GM19452 (cell line): ENCODE measurements at regions not wholly inside any gene's neighbourhood (a gene's known extent, or its start where the extent isn't known, plus 50 kb on each side); places are given as distances from the start of the nearest gene placed in this dataset.

ENCODE experiments used
- ATAC-seq: cut with Tn5 transposase; IDR thresholded peaks from one replicate; pipeline ENCODE4 v1.9.1; 2021; ENCODE audit not compliant: unreplicated experiment

DNA sequence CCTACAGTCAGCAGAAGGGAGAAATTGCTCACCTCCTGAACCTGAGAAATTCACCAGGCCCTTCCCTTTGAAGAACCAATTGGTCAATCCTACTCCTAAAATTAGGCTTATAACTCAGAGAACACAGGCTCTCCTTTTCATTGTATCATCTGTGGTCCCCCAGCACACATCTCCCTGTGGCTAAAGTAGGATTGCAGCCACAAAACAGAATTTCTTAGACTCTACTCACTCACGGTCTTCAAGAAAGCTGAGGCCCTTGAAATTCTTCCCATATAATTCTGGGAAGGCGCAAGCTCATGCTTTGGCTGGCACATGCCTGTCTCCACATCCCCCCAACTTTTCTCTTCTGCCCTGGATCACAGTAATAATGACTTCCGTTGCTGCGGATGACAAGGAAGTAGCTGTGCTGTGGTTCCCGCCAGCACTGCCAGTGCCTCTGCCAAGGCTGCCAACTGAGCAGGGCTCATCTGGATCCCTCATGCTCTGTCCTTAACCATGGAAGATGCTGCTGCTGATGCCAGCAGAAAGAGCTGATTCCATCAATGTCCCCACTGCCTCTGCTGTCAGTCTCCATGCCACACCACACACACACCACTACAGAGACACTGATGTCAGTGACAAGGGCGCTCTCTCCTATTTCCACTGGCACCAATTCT, 200.6 kb upstream of the POU2AF2 start:
- ATAC-seq: no peak

DNA sequence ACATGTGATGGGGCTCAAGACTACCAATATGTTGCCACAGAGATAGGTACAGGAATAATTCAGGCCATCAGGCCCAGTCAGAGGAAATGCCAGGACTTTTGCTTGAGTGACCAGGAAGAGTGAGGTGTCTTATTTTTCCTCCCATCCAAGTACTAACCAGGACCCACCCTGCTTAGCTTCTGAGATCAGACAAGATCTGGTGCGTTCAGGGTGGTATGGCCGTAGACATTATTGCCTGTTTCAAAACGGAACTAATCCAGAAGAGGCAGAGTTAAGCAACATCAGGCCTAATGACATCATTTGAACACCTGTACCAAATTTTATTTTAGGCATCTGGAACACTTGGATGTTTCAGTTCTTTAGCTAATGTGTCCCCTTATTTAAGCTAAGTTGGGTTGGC, 205.5 kb upstream of the POU2AF2 start:
- ATAC-seq: no peak

DNA sequence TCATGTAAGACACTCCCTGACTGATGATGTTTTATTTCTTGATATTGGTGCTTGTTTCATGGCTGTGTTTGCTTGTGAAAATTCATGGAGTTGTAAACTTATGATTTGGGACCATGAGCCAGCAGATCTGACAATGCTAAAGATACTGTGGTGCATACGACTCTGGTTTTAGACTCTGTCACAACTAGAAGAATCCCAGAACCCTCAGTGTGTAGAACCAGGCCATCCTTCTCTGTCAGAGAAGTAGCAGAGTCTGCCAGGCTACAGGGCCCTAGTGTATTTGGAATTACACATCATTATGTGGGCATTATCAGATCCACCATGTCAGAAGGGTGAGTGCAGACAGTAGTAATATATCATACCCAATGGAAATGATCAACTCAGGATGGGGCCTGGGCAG, 209.8 kb upstream of the POU2AF2 start:
- no peak for ATAC-seq

DNA sequence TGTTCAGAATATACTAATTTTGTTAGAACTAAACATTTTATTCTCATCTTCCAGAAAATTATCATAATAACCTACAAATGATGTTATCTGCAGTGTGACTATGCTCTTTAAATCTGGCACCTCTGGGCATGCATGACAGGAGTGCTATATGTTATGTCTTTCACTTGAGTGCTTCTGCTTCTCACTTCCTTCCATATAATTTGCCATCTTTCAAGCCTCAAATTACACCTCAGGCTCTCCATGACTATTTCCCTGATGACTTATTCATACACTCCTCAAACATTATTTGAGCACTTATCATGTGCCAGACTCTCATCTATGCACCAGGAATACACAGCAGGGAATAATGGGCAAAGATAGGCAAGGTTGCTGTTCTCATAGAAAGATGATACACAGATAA, 219.3 kb upstream of the POU2AF2 start:
- ATAC-seq: no peak

DNA sequence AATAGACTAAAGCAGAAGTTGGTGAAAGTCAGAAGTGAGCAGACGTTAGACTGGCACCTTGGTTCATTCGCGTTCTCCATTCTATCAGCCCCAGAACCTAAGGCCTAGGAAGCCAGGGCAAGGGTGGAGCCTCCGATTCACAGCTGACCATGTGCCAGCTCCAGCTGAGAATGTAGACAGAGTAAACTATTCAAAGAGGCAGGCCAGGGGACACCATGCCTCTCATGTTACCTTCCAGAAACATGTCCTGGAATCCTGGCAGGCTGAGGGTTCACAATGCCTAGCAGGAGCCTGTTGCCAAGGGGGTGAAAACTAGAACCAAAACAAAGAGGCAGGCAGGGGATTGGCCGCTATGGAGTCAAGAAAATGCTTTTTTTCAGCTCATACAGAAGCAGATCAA, 224.4 kb upstream of the POU2AF2 start:
- ATAC-seq: no peak

GRCh38 chr11:111019871-111020670, 225.5 kb upstream of the POU2AF2 start:
- no peak for ATAC-seq

- no peak for ATAC-seq
Observed at GRCh38 chr11:111019451-111019850, 226.1 kb upstream of the POU2AF2 start.

- no peak for ATAC-seq
Observed at GRCh38 chr11:111018566-111018965, 227.0 kb upstream of the POU2AF2 start.

GRCh38 chr11:111012491-111012890, 233.0 kb upstream of the POU2AF2 start:
- no peak for ATAC-seq

DNA sequence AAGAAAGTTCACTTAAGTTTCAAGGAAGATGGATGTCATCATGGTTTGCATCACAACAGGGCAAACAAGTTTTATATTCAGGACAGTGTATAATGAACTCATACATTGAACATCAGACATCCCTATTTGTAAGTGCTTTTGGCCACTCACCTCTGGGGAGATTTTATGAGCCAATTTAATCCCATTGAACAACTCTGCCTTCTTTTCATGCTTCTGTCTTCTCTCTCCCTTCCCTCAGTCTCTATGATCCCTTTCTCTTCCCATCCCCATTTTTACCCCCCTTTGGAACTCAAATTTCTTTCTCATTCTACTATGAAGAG, 234.3 kb upstream of the POU2AF2 start:
- no peak for ATAC-seq

- ATAC-seq: no peak
Observed at GRCh38 chr11:111010391-111011274, 234.9 kb upstream of the POU2AF2 start.

GRCh38 chr11:111006227-111006626, 239.3 kb upstream of the POU2AF2 start:
- ATAC-seq: no peak

GRCh38 chr11:111001986-111002611, 243.4 kb upstream of the POU2AF2 start:
- ATAC-seq: no peak

DNA sequence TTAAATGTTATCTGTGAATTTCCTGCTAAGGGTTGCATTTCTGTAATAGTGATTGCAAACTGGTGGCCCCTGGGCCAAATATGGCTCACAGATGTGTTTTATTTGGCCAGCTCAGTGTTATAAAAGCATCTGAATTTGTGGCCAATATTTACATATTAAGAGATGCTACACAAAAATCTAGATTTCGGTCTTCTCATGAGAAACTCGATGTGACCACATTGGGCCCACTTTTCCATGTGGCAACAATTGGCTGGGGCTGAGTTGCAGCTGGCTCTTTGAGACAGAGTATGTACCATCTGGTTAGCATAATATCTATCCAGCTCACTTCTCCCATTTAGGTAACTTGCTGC, 244.5 kb upstream of the POU2AF2 start:
- no peak for ATAC-seq

- ATAC-seq: no peak
Observed at GRCh38 chr11:111000400-111001080, 245.0 kb upstream of the POU2AF2 start.

DNA sequence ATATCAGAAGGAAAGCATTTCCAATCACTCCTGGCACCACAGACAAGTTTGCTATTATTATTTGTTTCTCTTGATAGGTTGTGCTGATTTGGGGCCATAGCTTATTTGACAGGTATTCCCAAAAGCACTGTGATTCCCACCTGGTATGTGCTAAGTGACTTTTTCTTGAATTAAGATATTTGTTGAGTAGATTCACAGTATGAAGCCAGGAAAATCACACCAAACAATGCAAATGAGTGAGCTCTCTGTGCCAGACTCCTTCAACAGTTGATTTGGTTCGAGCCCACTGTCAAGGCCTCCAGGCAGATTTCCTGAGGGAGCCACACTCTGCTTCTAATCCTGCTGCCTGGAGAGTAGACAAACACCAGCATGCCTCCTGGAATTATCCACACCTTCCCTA, 253.0 kb upstream of the POU2AF2 start:
- no peak for ATAC-seq

- no peak for ATAC-seq
Observed at GRCh38 chr11:110991661-110992355, 253.7 kb upstream of the POU2AF2 start.

GRCh38 chr11:110990311-110990710, 255.2 kb upstream of the POU2AF2 start:
- ATAC-seq: no peak

- no peak for ATAC-seq
Observed at GRCh38 chr11:110989428-110990133, 255.9 kb upstream of the POU2AF2 start.

DNA sequence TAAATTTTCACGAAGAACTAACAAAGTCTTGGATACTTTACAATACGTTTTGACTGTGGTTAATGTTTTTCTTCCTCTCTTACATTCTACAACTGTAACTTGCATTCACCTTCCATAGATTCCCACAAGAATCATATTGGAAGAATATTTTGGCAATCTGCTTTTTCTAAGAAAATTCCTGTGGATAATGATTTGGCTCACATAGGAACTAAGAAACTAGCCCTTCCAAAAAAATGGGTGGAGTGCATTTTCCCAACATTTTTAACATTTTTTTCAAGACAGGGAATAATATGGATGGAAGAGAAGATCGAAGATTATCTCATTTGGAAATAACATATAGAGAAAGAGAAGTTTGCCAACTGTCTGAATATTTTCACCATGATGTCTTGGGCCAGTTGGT, 256.9 kb upstream of the POU2AF2 start:
- no peak for ATAC-seq
